Erythroblast (primary cell): ENCODE measurements at regions not wholly inside any gene's neighbourhood (a gene's known extent, or its start where the extent isn't known, plus 50 kb on each side); places are given as distances from the start of the nearest gene placed in this dataset.

Source experiments
- DNase-seq, 2 experiments: peaks; one replicate each; lab custom pipeline; 2025; lab: John Stamatoyannopoulos, UW
- GATA1 ChIP-seq: IDR thresholded peaks from 2 replicates; pipeline ENCODE4 v1.6.1; 2011; ENCODE audit warnings: low read depth, mild to moderate bottlenecking, control low read depth, low read length, moderate library complexity
- POLR2A ChIP-seq: IDR thresholded peaks from 2 replicates; pipeline ENCODE4 v1.6.1; 2011; ENCODE audit warnings: mild to moderate bottlenecking, low read length

DNA sequence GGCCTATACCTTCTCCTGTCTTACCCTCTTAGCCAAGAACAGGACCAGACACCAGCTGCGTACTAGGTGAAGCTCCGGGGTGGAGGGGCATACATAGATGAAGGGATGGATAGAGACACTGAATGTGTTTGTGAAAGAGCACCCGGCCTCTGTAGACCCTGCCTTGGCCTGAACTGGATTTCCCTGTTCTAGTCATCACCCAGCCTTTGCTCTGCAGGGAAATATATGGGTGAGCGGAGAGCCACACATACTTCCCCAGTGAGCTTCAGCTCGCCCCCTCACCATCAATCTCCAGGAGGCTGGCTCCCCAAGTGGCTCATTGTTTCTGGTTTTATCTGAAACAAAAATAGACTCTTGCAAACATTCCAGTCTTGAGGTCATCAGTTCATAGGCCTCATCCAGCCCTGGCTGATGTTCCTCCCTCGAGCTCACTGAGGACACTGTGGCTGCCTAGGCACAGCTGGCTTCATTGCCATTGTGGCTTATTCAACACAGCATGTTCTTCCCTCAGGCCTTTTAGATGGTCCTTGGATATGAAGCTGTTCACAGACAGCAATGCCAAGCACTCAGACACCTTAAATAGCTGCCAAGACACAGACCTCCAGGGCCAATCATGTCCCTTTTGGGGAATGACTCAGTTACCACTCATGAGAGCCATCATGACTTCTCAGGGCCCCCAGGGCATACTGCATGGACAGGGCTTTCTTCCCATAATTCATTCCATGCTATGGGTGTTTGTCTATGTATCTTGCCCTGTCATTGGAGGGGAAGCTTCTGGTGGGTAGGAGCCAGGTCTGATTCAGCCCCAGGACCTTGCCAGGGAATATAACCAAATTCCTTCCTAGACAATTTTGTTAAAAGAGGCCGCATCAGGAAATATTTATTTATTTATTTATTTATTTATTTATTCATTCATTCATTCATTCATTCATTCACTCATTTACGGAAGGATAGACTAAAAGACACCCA is 82.4 kb downstream of the TTC32 start:
- no peak for TF ChIP-seq GATA1
- no peak for TF ChIP-seq POLR2A
- DNase-seq = no peak

GRCh38 chr2:19818543-19818942 is 83.2 kb downstream of the TTC32 start:
- TF ChIP-seq GATA1 (no peak), POLR2A (no peak)
- no peak for DNase-seq

GRCh38 chr2:19818039-19818438 is 83.7 kb downstream of the TTC32 start:
- DNase-seq = no peak
- TF ChIP-seq POLR2A (no peak), GATA1 (no peak)

GRCh38 chr2:19815746-19816145 is 86.0 kb downstream of the TTC32 start:
- TF ChIP-seq GATA1 = no peak
- TF ChIP-seq POLR2A = no peak
- no peak for DNase-seq

DNA sequence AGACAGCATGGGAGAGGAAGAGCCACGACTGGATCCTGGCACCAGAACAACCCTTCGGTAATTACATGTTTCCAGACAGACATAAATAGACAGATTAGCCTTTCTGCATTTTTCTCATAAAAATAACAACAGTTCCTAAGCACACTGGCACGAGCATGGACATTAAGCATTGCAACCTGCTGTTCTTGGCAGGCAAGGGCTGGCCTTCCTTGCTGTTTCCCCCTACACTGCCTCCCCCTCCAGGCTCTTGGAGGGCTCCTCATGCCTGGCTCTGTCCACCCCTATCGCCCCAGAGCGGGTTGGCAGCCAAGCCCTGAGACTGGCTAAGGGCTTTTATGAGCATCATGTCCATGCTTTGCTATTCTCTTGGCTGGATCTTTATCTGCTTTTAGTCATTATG is 89.6 kb downstream of the TTC32 start:
- no peak for TF ChIP-seq GATA1
- no peak for TF ChIP-seq POLR2A
- no peak for DNase-seq

GRCh38 chr2:19811186-19811585 is 90.6 kb downstream of the TTC32 start:
- TF ChIP-seq GATA1 (no peak), POLR2A (no peak)
- DNase-seq = no peak

DNA sequence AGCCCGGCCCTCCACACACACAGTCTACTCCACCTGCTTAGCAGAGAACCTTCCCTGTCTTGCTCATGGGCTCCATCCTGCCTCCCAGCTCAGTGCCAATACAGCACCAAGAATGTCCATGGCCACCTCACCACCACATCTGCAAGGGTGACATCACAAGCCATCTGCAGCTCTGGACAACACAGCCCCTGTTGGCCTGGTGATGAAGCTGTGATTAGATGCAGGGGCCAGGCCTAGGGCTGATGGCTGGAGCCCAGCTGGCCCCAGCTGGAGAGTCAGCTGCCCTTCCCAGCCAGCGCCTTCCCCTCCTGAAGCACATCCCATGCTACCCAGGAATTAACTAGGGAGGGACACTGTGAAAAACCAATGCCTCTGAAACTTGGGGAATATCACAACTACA is 91.1 kb downstream of the TTC32 start:
- DNase-seq = no peak
- no peak for TF ChIP-seq GATA1

GRCh38 chr2:19810148-19810547 is 91.6 kb downstream of the TTC32 start:
- no peak for TF ChIP-seq POLR2A

DNA sequence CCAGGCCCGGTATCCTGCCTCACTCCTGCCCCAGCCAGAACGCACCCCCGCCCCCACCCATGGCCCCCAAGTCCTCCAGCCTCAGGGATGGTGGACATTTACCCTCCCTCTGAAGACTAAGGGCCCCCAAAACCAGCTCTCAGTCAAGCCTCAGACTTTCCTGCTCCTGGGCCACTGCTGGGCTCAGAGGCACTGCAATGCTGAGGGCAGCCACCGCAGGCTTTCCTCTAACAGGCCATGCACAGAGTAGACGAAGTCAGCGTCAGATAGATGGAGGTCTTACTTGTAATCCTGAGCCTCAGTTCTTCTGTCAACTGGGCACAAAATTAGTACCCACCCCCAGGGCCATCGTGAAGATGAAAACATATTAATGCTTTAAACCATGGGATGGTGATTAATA is 92.6 kb downstream of the TTC32 start:
- no peak for DNase-seq

More at GRCh38 chr2:19810148-19810547, 91.6 kb downstream of the TTC32 start:
- DNase-seq = no peak

GRCh38 chr2:19807866-19808265 is 93.9 kb downstream of the TTC32 start:
- TF ChIP-seq POLR2A (no peak), GATA1 (no peak)
- no peak for DNase-seq

More for the DNA sequence above, 92.6 kb downstream of the TTC32 start:
- TF ChIP-seq GATA1 (no peak), POLR2A (no peak)

DNA sequence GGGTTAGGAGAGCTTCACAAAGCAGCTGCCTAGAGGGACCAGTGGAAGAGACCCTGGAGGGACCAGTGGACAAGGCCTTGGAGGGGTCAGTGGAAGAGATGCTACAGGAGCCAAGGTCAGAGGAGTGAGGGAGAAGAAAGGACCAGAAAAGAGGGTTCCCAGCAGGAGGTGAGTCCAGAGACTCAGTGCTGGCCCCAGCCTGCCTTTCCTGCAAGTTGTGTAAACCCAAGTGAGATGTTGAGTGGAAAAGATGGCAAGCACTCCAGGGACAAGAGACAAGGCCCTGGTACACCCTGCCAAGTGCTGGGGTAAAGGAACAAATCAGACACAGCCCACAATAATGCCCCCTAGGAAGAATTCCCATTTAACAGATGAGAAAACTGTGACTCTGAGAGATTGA is 94.4 kb downstream of the TTC32 start:
- TF ChIP-seq POLR2A = no peak
- no peak for TF ChIP-seq GATA1
- no peak for DNase-seq

DNA sequence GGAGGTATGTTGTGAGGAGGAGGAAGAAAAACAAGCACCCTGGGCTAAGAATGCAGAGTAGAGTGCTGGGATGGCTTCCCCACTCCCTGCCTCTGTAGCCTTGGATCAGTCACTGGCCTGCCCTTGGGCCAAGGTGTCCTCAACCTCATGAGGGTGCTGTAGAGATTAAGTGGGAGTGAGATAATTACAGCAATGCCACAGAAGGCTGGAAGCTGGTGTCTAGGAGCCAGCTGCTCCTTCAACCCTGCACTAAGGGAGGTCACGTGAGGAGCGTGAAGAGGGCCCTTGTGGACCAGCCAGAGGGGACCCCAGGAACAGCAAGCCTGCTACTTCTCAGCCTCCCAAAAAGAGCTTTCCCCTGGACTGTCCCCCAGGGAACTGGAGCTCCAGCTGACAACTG is 95.2 kb downstream of the TTC32 start:
- TF ChIP-seq GATA1 (no peak), POLR2A (no peak)
- no peak for DNase-seq

DNA sequence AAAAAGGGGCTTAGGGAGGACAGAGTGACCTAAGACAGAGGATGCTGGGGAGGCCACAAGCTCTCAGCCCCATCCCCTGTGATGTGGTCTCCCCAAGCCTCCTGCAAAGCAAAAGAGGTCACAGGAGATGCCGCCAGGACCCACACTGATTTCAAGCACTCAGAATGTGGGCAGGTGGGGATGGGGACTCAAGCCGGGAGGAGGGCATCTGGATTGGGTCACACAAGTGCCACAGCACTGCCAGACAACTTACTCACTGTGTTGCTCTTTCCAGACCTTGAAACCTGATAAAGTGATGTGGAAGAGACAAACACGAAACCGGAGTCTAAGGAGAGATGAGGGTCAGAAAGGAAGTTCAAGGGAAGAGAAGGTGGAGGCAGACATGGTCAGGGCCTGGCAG is 95.7 kb downstream of the TTC32 start:
- DNase-seq = no peak
- TF ChIP-seq POLR2A (no peak), GATA1 (no peak)

GRCh38 chr2:19805266-19805665 is 96.5 kb downstream of the TTC32 start:
- no peak for TF ChIP-seq POLR2A
- no peak for TF ChIP-seq GATA1
- no peak for DNase-seq

DNA sequence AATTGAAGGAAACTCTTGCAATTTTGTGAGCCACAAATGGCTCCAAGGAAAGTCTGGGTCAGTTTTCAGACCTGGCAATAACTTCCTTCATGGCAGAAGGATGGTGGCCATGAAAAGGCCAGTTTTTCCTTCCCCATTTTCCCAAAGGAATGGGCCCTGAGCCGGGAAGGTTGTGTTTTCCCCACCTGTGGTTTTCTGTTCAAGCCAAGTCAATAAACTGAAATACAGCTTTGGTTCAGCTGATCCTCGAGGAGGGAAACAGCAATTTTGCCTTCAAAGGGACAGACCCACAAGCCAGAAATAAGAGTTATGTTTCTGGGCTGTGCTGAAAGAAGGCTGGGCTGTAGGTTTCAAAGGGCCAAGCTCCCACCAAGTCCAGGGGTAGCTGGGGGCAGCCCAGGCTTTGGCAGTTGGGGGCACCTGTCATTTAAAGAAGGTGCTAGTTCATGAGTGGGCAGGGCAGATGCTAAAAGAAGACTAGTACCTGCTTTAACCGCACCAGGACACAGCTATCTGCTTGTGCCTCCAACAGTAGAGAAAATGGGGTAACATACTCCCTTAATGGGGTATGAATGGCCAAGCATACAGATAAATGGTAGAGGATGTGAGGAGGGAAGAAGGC is 97.0 kb downstream of the TTC32 start:
- DNase-seq = no peak
- no peak for TF ChIP-seq GATA1
- no peak for TF ChIP-seq POLR2A
